ENCODE measurements at regions not wholly inside any gene's neighbourhood (a gene's known extent, or its start where the extent isn't known, plus 50 kb on each side); places are given as distances from the start of the nearest gene placed in this dataset.

DNA sequence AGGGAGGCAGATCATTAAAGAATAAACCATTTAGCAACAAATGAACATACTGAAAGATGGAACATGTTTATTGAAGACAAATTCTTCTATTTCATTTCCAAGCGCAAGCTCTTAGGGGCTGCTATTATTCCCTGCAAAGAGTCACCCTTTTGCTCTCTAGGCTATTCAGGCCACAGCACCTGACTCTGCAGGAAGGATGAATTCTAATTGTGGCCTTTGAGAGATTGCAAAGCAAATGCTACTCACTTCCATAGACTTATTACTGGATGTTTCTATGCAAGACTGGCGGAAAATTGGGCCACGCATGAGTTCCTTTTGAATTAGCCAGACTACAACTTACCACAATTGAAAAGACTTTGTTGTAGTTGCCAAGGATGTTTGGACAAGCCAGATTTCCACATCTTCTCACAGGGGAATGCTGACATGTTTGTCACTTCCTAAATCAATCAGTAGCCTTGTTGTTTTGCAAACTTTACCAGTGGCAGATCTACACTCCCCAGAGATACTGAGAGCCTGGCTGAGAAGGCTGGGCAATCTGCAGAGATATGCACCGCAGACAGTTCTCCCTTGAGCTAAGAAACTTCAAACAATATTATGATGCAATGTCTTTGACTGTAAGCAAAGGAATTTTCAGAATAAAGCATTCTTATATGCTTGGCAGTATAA, 334.3 kb upstream of the SYT1 start:
- Mint-ChIP-seq H3K9me3 (no peaks in the 10 kb centered on the region), H3K4me3 (no peak overlapping the region), H3K27ac (no peak overlapping the region), H3K4me1 (peaks cover 8% of the 10 kb centered on the region), H3K36me3 (no peaks in the 10 kb centered on the region), H3K27me3 (ENCODE audit: low read depth) (no peaks in the 10 kb centered on the region)
- no peak for DNase-seq (ENCODE audit: low spot score in 2 of 2, unreplicated experiment in 2 of 2)
- TF ChIP-seq, protein P1, sequence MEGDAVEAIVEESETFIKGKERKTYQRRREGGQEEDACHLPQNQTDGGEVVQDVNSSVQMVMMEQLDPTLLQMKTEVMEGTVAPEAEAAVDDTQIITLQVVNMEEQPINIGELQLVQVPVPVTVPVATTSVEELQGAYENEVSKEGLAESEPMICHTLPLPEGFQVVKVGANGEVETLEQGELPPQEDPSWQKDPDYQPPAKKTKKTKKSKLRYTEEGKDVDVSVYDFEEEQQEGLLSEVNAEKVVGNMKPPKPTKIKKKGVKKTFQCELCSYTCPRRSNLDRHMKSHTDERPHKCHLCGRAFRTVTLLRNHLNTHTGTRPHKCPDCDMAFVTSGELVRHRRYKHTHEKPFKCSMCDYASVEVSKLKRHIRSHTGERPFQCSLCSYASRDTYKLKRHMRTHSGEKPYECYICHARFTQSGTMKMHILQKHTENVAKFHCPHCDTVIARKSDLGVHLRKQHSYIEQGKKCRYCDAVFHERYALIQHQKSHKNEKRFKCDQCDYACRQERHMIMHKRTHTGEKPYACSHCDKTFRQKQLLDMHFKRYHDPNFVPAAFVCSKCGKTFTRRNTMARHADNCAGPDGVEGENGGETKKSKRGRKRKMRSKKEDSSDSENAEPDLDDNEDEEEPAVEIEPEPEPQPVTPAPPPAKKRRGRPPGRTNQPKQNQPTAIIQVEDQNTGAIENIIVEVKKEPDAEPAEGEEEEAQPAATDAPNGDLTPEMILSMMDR (IDR thresholded peaks at IDR 0.05; ENCODE audit: unreplicated experiment) = no peak

DNA sequence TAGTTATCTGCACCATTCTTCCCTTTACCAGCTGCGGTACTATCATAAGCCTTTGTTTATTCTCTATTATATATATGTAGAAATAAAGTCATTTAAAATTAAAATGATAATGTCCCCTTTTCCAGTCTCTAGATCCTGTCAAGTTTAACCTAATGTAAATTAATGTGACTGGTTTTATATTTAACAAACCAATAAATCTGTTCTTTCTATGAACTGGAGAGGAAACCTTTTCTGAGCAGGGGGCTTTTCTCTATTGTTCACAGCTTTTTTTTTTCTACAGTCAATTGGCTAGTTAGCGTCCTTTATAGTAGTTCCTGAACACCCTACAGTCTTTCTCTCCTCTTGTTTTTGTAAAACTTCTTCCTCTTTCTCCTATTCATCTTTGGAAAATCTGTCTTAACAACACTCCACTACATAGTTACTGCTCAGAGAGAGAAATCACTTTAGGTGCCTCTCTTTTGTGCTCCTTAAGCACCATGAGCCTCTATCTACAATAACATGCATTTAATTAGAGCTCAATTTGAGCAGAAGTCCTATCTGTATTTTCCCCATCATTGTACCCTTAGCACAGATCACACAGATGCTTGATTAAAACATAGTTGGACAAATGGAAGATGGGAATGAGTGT, 332.6 kb upstream of the SYT1 start:
- H3K27ac Mint-ChIP-seq = no peak overlapping the region
- H3K4me1 Mint-ChIP-seq = peaks cover 8% of the 10 kb centered on the region
- no peaks in the 10 kb centered on the region for H3K27me3 Mint-ChIP-seq (ENCODE audit: low read depth)
- TF ChIP-seq, protein P1 (IDR thresholded peaks at IDR 0.05; ENCODE audit: unreplicated experiment) = no peak
- no peaks in the 10 kb centered on the region for H3K36me3 Mint-ChIP-seq
- DNase-seq (ENCODE audit: low spot score in 2 of 2, unreplicated experiment in 2 of 2) = no peak
- no peaks in the 10 kb centered on the region for H3K9me3 Mint-ChIP-seq
- H3K4me3 Mint-ChIP-seq = no peak overlapping the region

DNA sequence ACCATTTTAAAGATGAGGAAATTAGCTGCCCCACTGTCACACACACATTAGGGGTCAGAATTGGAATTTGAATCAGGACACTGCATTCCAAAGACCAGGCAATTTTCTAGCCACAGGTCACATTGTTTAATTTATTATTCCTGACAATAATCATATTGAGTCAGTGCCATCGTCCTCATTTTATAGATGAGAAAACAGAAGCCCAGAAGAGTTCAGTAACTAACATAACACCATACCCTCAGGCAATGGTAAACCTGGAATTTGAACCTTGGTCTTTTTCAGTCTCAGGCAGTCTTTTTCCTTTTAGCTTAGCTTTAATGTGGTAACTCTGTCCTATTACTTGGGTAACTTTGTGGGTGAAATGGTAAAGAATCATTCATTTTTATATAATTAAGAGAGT, 330.3 kb upstream of the SYT1 start:
- Mint-ChIP-seq H3K27me3 (ENCODE audit: low read depth) (no peaks in the 10 kb centered on the region), H3K36me3 (no peaks in the 10 kb centered on the region), H3K27ac (no peak overlapping the region), H3K9me3 (no peaks in the 10 kb centered on the region), H3K4me3 (no peak overlapping the region), H3K4me1 (peaks cover 8% of the 10 kb centered on the region)
- TF ChIP-seq, protein P1 (IDR thresholded peaks at IDR 0.05; ENCODE audit: unreplicated experiment) = no peak
- no peak for DNase-seq (ENCODE audit: low spot score in 2 of 2, unreplicated experiment in 2 of 2)

DNA sequence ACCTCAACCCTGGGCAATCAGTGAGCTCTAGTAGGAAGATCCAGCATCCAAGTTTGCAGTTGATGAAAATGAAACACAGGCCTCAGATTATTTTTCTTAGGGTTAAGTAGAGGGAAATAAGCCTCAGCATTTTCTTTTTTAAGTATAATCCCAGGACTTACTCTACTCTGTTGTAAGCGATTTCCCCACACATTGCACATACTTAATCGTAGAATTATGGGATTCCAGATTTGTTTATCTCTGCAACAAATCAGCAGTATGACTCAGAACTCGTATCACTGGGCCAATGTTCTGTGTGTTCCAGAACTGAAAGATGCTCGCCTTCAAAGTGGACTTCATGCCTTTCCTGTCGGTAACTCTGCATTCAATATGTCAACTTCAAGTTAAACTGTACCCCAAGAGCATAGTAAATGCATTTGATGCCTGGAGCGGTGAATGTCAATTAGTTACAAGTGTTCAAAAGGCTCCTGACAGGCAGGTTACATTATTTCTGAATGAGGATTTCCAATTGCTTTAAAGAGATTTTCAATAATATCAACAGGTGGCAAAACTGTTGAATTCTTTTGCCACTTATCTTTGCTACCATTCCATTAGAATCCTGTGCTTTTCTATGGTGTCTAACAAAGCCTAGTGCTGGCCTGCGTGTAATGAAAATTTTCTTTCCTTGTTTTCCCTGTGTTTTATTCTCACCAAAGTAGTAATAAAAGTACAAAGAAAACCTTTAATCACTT, 323.8 kb upstream of the SYT1 start:
- Mint-ChIP-seq H3K9me3 (no peaks in the 10 kb centered on the region), H3K27ac (no peak overlapping the region), H3K4me1 (no peaks in the 10 kb centered on the region)

DNA sequence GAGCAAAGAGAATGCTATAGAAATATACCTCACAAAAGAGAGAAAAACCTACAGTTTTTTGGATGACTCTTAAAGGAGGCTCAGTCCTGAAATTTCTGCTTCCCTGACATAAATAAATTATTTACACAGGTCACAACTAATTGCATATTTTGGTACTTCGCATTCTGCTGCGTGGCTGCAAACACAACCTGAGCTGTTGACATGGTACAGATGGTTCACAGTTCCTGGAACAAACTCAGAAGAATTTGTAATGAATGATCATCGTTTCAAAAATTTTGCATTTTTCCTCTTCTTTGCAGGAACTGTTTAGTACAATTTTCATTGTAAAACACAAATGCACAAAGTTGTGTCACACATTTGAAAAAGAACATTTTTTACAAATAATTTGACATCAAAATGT, 313.7 kb upstream of the SYT1 start:
- Mint-ChIP-seq H3K4me1 (peaks cover 15% of the 10 kb centered on the region), H3K4me3 (no peak overlapping the region)
- TF ChIP-seq, protein P1 (IDR thresholded peaks at IDR 0.05; ENCODE audit: unreplicated experiment) = no peak

More for the DNA sequence above, 323.8 kb upstream of the SYT1 start:
- Mint-ChIP-seq H3K4me3 (no peak overlapping the region), H3K27me3 (ENCODE audit: low read depth) (no peaks in the 10 kb centered on the region), H3K36me3 (no peaks in the 10 kb centered on the region)
- no peak for DNase-seq (ENCODE audit: low spot score in 2 of 2, unreplicated experiment in 2 of 2)
- TF ChIP-seq, protein P1 (IDR thresholded peaks at IDR 0.05; ENCODE audit: unreplicated experiment) = no peak

More for the DNA sequence above, 313.7 kb upstream of the SYT1 start:
- no peaks in the 10 kb centered on the region for H3K36me3 Mint-ChIP-seq
- peaks cover 5% of the 10 kb centered on the region for H3K9me3 Mint-ChIP-seq
- H3K27me3 Mint-ChIP-seq (ENCODE audit: low read depth) = no peaks in the 10 kb centered on the region
- no peak overlapping the region for H3K27ac Mint-ChIP-seq
- no peak for DNase-seq (ENCODE audit: low spot score in 2 of 2, unreplicated experiment in 2 of 2)
